ENCODE measurements at regions not wholly inside any gene's neighbourhood (a gene's known extent, or its start where the extent isn't known, plus 50 kb on each side); places are given as distances from the start of the nearest gene placed in this dataset.

DNA sequence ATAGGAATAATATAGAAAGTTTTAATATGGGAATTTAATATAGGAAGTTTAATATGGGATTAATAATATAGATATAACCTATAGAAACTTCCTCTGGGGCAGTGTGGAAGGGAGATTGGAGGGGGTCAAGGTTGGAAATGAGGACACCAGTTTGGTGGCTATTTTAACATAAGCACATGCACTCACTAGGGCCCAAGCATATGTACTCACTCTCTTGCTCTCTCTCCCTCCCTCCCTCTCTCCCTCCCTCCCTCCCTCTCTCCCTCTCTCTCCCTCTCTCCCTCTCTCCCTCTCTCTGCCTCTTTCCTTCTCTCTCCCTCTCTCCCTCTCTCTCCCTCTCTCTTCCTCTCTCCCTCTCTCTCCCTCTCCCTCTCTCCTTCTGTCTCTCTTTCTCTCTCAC lies 528.1 kb downstream of the NPIPA7 start:
- TF ChIP-seq POLR2A (IDR thresholded peaks at IDR 0.05) (no peak), CTCF (IDR thresholded peaks at IDR 0.05) (no peak)

All from body of pancreas (tissue), 4 donors.